ENCODE measurements at regions not wholly inside any gene's neighbourhood (a gene's known extent, or its start where the extent isn't known, plus 50 kb on each side); places are given as distances from the start of the nearest gene placed in this dataset.

DNA sequence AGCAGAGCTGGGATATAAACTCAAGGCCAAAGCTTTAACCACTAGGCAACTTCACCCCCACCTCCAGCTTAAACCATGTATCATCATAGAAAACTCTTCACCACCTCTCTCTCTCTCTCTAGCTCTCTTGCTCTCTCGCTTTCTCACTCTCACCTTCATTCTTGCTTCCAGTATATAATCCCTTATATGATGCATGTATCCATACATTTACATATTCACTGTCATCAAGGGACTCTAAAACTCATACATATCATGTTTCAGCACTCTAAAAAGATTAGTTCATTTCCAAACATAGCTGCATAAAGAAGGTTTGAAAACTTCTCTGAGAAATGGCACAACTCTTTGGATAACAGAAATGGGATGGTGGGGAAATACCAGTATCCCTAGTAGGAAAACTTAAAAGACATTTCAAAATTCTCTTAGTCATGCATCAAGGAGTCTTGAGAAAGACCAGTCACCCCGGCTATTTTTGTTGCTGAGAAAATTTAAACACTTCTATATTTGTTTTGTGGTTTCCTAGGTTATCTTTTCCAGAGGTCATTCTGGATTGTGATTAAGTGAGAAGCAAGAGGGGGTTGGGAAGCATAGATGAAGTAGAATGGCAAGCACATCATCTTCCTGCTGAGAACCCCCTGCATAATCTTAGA lies 447.8 kb upstream of the THBS1 start:
- Histone ChIP-seq H3K36me3 (ENCODE audit: control insufficient read depth in 2 of 3, insufficient read depth in 3 of 3, low read length in 3 of 3) (no peaks in the 10 kb centered on the region), H3K27me3 (ENCODE audit: control insufficient read depth in 2 of 2, insufficient read depth in 2 of 2, low read length in 2 of 2) (no peaks in the 10 kb centered on the region), H3K4me3 (ENCODE audit: low read length) (no peak overlapping the region), H3K9me3 (ENCODE audit: control insufficient read depth in 2 of 3, low read length in 3 of 3) (no peaks in the 10 kb centered on the region), H3K27ac (ENCODE audit: low read depth, low read length) (no peak overlapping the region), H3K4me1 (ENCODE audit: control insufficient read depth in 2 of 2, insufficient read depth in 2 of 2, low read length in 2 of 2) (no peaks in the 10 kb centered on the region)
- no peak overlapping the region for H3K27ac Mint-ChIP-seq
- ChIA-PET POLR2A (no interaction called here), CTCF (no interaction called here)
- intact Hi-C loops (cut with micrococcal nuclease), result no loop called here
- no peak for DNase-seq
- no peak for ATAC-seq
- no peaks in the 10 kb centered on the region for H3K36me3 Mint-ChIP-seq
- no peak overlapping the region for H3K4me3 Mint-ChIP-seq
- H3K27me3 Mint-ChIP-seq, result peaks cover 0 to 15% (median 12%) of the 10 kb centered on the region in 5 donors
- peaks cover 0 to 8% (median 0%) of the 10 kb centered on the region in 7 donors for H3K4me1 Mint-ChIP-seq
- H3K9me3 Mint-ChIP-seq, result no peaks in the 10 kb centered on the region

- Mint-ChIP-seq H3K9me3 (no peaks in the 10 kb centered on the region), H3K36me3 (no peaks in the 10 kb centered on the region), H3K27ac (no peak overlapping the region), H3K4me3 (no peak overlapping the region), H3K27me3 (peaks cover 0 to 19% (median 12%) of the 10 kb centered on the region in 5 donors), H3K4me1 (peaks cover 0 to 4% (median 0%) of the 10 kb centered on the region in 7 donors)
- intact Hi-C loops (cut with micrococcal nuclease), result no loop called here
- Histone ChIP-seq H3K4me3 (ENCODE audit: low read length) (no peak overlapping the region), H3K9me3 (ENCODE audit: control insufficient read depth in 2 of 3, low read length in 3 of 3) (no peaks in the 10 kb centered on the region), H3K27ac (ENCODE audit: low read depth, low read length) (no peak overlapping the region), H3K27me3 (ENCODE audit: control insufficient read depth in 2 of 2, insufficient read depth in 2 of 2, low read length in 2 of 2) (no peaks in the 10 kb centered on the region), H3K4me1 (ENCODE audit: control insufficient read depth in 2 of 2, insufficient read depth in 2 of 2, low read length in 2 of 2) (no peaks in the 10 kb centered on the region), H3K36me3 (ENCODE audit: control insufficient read depth in 2 of 3, insufficient read depth in 3 of 3, low read length in 3 of 3) (no peaks in the 10 kb centered on the region)
- POLR2A ChIA-PET, result no interaction called here
- no peak for ATAC-seq
- CTCF ChIA-PET, result no interaction called here
- DNase-seq, result no peak
Observed at GRCh38 chr15:39134282-39134681, 446.6 kb upstream of the THBS1 start.

DNA sequence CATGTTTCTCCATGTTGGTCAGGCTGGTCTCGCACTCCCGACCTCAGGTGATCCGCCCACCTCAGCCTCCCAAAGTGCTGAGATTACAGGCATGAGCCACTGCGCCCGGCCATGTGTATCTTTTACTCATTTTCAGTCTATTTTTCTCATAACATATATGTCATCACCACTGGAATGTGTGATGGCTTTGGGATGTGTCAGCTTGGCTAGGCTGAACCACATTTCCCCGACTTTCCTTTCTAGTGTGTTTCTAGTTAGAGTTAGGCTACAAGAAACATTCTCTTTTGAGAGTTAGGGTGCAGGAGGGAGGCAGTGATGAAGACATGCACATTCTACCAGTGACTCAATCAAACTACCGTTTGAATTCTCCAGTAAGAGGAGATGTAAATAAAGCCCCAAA lies 444.9 kb upstream of the THBS1 start:
- no peaks in the 10 kb centered on the region for H3K4me1 ChIP-seq (ENCODE audit: control insufficient read depth in 2 of 2, insufficient read depth in 2 of 2, low read length in 2 of 2)
- H3K9me3 Mint-ChIP-seq, result no peaks in the 10 kb centered on the region
- ChIA-PET CTCF (no interaction called here), POLR2A (no interaction called here)
- no peak overlapping the region for H3K27ac ChIP-seq (ENCODE audit: low read depth, low read length)
- H3K4me3 ChIP-seq (ENCODE audit: low read length), result no peak overlapping the region
- no peak overlapping the region for H3K4me3 Mint-ChIP-seq
- intact Hi-C loops (cut with micrococcal nuclease), result no loop called here
- no peaks in the 10 kb centered on the region for H3K27me3 ChIP-seq (ENCODE audit: control insufficient read depth in 2 of 2, insufficient read depth in 2 of 2, low read length in 2 of 2)
- H3K4me1 Mint-ChIP-seq, result peaks cover 0 to 16% (median 0%) of the 10 kb centered on the region in 7 donors
- DNase-seq (no peak), ATAC-seq (no peak)
- H3K27ac Mint-ChIP-seq, result no peak overlapping the region
- peaks cover 0 to 15% (median 9%) of the 10 kb centered on the region in 5 donors for H3K27me3 Mint-ChIP-seq
- H3K36me3 ChIP-seq (ENCODE audit: control insufficient read depth in 2 of 3, insufficient read depth in 3 of 3, low read length in 3 of 3), result no peaks in the 10 kb centered on the region
- no peaks in the 10 kb centered on the region for H3K36me3 Mint-ChIP-seq
- H3K9me3 ChIP-seq (ENCODE audit: control insufficient read depth in 2 of 3, low read length in 3 of 3), result no peaks in the 10 kb centered on the region

DNA sequence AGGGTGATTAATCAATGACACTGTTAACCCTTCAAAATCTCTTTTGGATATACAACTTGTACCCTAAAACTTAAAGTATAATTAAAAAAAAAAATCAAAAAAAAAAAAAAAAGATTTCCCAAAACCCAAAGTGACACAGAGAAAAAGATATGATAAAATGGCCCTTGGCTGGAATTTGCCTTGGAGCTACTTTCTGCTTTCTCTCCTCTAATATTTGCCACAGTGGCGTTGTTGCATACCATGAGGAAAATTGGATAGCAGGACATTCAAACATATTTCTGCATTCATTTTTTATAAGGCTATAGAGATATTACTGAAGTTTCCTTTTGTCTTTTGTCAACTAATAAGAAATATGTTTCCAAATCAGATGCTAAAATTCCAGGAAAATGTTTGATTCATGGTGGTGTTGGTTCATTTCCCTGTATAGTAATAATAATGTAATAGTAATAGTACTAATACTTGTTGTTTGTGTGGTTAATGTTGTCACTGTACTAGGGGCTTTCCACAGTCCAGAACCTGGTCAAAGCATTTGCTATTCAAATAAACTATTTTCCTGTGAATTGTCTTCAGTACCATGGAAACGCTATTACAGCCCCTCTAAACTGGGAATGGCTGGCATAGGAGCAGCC lies 441.3 kb upstream of the THBS1 start:
- H3K4me1 ChIP-seq (ENCODE audit: control insufficient read depth in 2 of 2, insufficient read depth in 2 of 2, low read length in 2 of 2), result no peaks in the 10 kb centered on the region
- Mint-ChIP-seq H3K9me3 (peaks cover 0 to 6% (median 0%) of the 10 kb centered on the region in 11 donors), H3K4me3 (peak overlapping the region in 1 of 10 donors; percentile 15), H3K27ac (peak overlapping the region in 1 of 9 donors; percentile 47), H3K27me3 (peaks cover 0 to 13% (median 6%) of the 10 kb centered on the region in 5 donors), H3K36me3 (peaks cover 0 to 9% (median 0%) of the 10 kb centered on the region in 5 donors), H3K4me1 (peaks cover 0 to 34% (median 0%) of the 10 kb centered on the region in 7 donors)
- POLR2A ChIA-PET, result no interaction called here
- no peak overlapping the region for H3K27ac ChIP-seq (ENCODE audit: low read depth, low read length)
- ATAC-seq, result no peak
- no peaks in the 10 kb centered on the region for H3K27me3 ChIP-seq (ENCODE audit: control insufficient read depth in 2 of 2, insufficient read depth in 2 of 2, low read length in 2 of 2)
- H3K9me3 ChIP-seq (ENCODE audit: control insufficient read depth in 2 of 3, low read length in 3 of 3), result no peaks in the 10 kb centered on the region
- intact Hi-C loops (cut with micrococcal nuclease), result no loop called here
- CTCF ChIA-PET, result no interaction called here
- no peak for DNase-seq
- no peak overlapping the region for H3K4me3 ChIP-seq (ENCODE audit: low read length)
- no peaks in the 10 kb centered on the region for H3K36me3 ChIP-seq (ENCODE audit: control insufficient read depth in 2 of 3, insufficient read depth in 3 of 3, low read length in 3 of 3)

DNA sequence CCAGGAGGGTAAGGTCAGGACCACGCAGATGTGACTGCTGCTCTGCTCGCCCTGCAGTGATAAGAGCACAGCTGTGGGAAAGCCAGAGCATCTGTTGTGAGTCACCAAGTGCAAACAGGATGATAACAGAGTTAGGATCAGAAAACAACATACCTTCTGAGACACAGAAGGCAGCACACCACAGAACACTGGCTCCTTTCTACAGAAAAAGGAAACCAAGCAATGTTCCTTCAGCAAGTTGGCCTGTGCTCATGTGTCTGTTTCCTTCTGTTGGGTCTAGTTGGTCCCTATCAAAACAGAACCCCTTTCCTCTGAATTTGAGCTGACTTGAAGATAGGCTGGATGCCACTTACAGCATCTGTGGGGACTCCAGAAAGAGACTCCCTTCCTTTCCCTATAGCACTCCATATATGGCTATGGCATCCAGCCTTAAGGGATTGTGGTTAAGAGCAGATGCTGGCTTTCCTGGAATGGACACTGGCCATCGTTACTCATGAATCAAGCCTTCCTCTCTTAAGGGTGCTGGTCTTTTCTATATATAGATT lies 440.7 kb upstream of the THBS1 start:
- H3K4me3 Mint-ChIP-seq, result peak overlapping the region in 1 of 10 donors; percentile 15
- H3K27me3 Mint-ChIP-seq, result peaks cover 0 to 13% (median 6%) of the 10 kb centered on the region in 5 donors
- ChIA-PET POLR2A (no interaction called here), CTCF (no interaction called here)
- H3K4me1 Mint-ChIP-seq, result peaks cover 0 to 40% (median 0%) of the 10 kb centered on the region in 7 donors
- DNase-seq (peak in 1 of 9 donors; percentile 24), ATAC-seq (no peak)
- intact Hi-C loops (cut with micrococcal nuclease), result no loop called here
- Histone ChIP-seq H3K4me3 (ENCODE audit: low read length) (no peak overlapping the region), H3K36me3 (ENCODE audit: control insufficient read depth in 2 of 3, insufficient read depth in 3 of 3, low read length in 3 of 3) (no peaks in the 10 kb centered on the region), H3K27me3 (ENCODE audit: control insufficient read depth in 2 of 2, insufficient read depth in 2 of 2, low read length in 2 of 2) (no peaks in the 10 kb centered on the region), H3K4me1 (ENCODE audit: control insufficient read depth in 2 of 2, insufficient read depth in 2 of 2, low read length in 2 of 2) (no peaks in the 10 kb centered on the region), H3K27ac (ENCODE audit: low read depth, low read length) (no peak overlapping the region), H3K9me3 (ENCODE audit: control insufficient read depth in 2 of 3, low read length in 3 of 3) (no peaks in the 10 kb centered on the region)
- H3K27ac Mint-ChIP-seq, result peak overlapping the region in 1 of 9 donors; percentile 53
- peaks cover 0 to 9% (median 0%) of the 10 kb centered on the region in 5 donors for H3K36me3 Mint-ChIP-seq
- peaks cover 0 to 6% (median 0%) of the 10 kb centered on the region in 11 donors for H3K9me3 Mint-ChIP-seq

GRCh38 chr15:39142500-39142899 lies 438.4 kb upstream of the THBS1 start:
- CTCF ChIA-PET, result interaction anchor here (1.2 kb wide), 1 partner anchor 21 kb away, joined by 5 read pairs; no protein-coding TSS in a partner anchor
- Mint-ChIP-seq H3K9me3 (peaks cover 0 to 6% (median 0%) of the 10 kb centered on the region in 11 donors), H3K4me1 (peaks cover 0 to 43% (median 0%) of the 10 kb centered on the region in 7 donors), H3K27me3 (peaks cover 0 to 6% (median 0%) of the 10 kb centered on the region in 5 donors), H3K27ac (peak overlapping the region in 1 of 9 donors; percentile 4), H3K4me3 (peak overlapping the region in 1 of 10 donors; percentile 13), H3K36me3 (peaks cover 0 to 9% (median 0%) of the 10 kb centered on the region in 5 donors)
- ATAC-seq, result no peak
- DNase-seq, result no peak
- Histone ChIP-seq H3K4me3 (ENCODE audit: low read length) (no peak overlapping the region), H3K9me3 (ENCODE audit: control insufficient read depth in 2 of 3, low read length in 3 of 3) (no peaks in the 10 kb centered on the region), H3K4me1 (ENCODE audit: control insufficient read depth in 2 of 2, insufficient read depth in 2 of 2, low read length in 2 of 2) (no peaks in the 10 kb centered on the region), H3K27ac (ENCODE audit: low read depth, low read length) (no peak overlapping the region), H3K36me3 (ENCODE audit: control insufficient read depth in 2 of 3, insufficient read depth in 3 of 3, low read length in 3 of 3) (no peaks in the 10 kb centered on the region), H3K27me3 (ENCODE audit: control insufficient read depth in 2 of 2, insufficient read depth in 2 of 2, low read length in 2 of 2) (no peaks in the 10 kb centered on the region)
- intact Hi-C loops (cut with micrococcal nuclease), result no loop called here
- POLR2A ChIA-PET, result no interaction called here
